ENCODE measurements at regions not wholly inside any gene's neighbourhood (a gene's known extent, or its start where the extent isn't known, plus 50 kb on each side); places are given as distances from the start of the nearest gene placed in this dataset.

DNA sequence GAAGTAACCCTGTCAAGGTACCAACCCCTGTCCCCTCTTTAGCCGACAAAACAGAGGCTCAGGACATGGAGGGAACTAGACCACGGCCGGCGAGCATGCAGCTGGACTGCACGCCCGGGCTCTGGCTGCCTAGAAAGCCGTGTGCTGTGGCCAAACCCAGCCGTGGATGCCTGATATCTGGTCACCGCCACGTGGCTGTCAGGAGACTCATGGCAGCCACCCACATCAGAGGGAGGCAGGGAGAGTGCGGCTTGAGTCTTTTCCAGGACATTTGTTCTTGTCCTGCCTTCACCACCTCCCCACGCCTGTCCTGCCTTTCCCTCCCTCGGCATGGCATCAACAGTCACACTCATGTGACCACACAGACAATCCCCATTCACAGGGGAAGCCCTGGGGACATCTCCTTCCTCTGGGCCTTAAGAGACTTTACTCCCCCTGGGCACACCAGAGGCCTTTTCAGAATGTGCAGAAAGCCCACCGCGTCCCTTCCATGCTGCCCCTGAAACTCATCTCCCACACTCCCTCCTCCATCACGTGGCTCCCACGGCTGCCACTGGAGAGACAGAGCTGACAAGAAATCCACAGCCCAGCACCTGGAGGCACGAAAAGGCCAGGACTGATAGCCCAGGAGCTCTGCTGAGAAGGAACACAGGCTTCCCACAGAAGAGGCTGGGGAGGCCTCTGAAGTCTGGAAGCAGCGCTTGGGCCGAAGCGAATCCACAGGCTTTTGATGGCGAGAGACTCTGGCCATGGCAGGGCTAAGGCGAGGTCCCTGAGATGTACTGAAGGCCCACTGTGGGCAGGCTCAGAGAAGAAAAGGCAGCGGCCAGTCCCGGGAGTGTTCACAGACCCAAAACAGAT, 71.2 kb upstream of the IQSEC1 start:
- H3K4me3 ChIP-seq (replicated peaks; ENCODE audit: insufficient read depth, low read length) = no peak overlapping the region
- TF ChIP-seq, protein P1, sequence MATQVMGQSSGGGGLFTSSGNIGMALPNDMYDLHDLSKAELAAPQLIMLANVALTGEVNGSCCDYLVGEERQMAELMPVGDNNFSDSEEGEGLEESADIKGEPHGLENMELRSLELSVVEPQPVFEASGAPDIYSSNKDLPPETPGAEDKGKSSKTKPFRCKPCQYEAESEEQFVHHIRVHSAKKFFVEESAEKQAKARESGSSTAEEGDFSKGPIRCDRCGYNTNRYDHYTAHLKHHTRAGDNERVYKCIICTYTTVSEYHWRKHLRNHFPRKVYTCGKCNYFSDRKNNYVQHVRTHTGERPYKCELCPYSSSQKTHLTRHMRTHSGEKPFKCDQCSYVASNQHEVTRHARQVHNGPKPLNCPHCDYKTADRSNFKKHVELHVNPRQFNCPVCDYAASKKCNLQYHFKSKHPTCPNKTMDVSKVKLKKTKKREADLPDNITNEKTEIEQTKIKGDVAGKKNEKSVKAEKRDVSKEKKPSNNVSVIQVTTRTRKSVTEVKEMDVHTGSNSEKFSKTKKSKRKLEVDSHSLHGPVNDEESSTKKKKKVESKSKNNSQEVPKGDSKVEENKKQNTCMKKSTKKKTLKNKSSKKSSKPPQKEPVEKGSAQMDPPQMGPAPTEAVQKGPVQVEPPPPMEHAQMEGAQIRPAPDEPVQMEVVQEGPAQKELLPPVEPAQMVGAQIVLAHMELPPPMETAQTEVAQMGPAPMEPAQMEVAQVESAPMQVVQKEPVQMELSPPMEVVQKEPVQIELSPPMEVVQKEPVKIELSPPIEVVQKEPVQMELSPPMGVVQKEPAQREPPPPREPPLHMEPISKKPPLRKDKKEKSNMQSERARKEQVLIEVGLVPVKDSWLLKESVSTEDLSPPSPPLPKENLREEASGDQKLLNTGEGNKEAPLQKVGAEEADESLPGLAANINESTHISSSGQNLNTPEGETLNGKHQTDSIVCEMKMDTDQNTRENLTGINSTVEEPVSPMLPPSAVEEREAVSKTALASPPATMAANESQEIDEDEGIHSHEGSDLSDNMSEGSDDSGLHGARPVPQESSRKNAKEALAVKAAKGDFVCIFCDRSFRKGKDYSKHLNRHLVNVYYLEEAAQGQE (IDR thresholded peaks at IDR 0.05; ENCODE audit: insufficient replicate concordance, low read depth) = no peak
- TF ChIP-seq GABPA (IDR thresholded peaks at IDR 0.05; ENCODE audit: low read depth) = no peak
- TF ChIP-seq, protein P2, sequence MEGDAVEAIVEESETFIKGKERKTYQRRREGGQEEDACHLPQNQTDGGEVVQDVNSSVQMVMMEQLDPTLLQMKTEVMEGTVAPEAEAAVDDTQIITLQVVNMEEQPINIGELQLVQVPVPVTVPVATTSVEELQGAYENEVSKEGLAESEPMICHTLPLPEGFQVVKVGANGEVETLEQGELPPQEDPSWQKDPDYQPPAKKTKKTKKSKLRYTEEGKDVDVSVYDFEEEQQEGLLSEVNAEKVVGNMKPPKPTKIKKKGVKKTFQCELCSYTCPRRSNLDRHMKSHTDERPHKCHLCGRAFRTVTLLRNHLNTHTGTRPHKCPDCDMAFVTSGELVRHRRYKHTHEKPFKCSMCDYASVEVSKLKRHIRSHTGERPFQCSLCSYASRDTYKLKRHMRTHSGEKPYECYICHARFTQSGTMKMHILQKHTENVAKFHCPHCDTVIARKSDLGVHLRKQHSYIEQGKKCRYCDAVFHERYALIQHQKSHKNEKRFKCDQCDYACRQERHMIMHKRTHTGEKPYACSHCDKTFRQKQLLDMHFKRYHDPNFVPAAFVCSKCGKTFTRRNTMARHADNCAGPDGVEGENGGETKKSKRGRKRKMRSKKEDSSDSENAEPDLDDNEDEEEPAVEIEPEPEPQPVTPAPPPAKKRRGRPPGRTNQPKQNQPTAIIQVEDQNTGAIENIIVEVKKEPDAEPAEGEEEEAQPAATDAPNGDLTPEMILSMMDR (IDR thresholded peaks at IDR 0.05; ENCODE audit: insufficient read depth, low read length) = no peak
- no peak for TF ChIP-seq SPI1 (IDR thresholded peaks at IDR 0.05; ENCODE audit: borderline replicate concordance, low read depth)
- no peak for TF ChIP-seq POLR2AphosphoS5 (IDR thresholded peaks at IDR 0.05; ENCODE audit: low read depth)
- no peak for DNase-seq (ENCODE audit: low read depth in 1 of 2, low spot score in 1 of 2)
- no peak overlapping the region for H3K27ac ChIP-seq (replicated peaks)
- no peaks in the 10 kb centered on the region for H3K27me3 ChIP-seq (ENCODE audit: insufficient read depth, poor library complexity, severe bottlenecking)

DNA sequence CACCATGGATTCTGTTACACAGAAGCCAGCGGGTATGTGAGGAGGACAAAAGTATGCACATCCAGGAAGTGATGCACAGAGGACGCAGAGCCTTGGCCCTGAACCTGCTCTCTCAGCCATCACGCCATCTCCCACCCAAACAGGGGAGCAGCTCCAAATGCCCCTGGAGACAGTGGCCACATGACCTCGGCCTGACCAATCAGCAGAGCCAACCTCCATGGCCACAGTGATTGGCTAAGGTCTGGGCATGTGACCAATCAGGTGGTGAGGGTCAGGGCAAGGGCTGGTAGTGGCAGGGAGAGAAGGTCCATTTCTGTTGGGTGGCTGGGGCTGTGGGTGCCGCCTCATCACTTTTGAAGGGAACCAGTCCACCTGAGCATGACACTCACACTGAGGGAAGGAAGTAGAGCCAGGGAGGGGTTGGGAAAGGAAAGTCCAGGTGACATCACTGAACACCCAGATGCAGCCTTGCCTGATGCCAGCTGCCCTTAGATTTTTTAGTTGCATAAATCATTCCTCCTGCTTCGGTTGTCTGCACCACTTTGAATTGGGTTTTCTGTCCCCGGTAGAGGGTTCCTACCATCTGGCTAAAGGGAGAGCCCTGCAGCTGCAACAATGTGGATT, 70.3 kb upstream of the IQSEC1 start:
- no peak overlapping the region for H3K4me3 ChIP-seq (replicated peaks; ENCODE audit: insufficient read depth, low read length)
- H3K27me3 ChIP-seq (ENCODE audit: insufficient read depth, poor library complexity, severe bottlenecking) = no peaks in the 10 kb centered on the region
- TF ChIP-seq, protein P1 (IDR thresholded peaks at IDR 0.05; ENCODE audit: insufficient replicate concordance, low read depth) = no peak
- no peak for TF ChIP-seq GABPA (IDR thresholded peaks at IDR 0.05; ENCODE audit: low read depth)
- TF ChIP-seq POLR2AphosphoS5 (IDR thresholded peaks at IDR 0.05; ENCODE audit: low read depth) = no peak
- TF ChIP-seq, protein P2 (IDR thresholded peaks at IDR 0.05; ENCODE audit: insufficient read depth, low read length) = no peak
- TF ChIP-seq SPI1 (IDR thresholded peaks at IDR 0.05; ENCODE audit: borderline replicate concordance, low read depth) = no peak
- no peak overlapping the region for H3K27ac ChIP-seq (replicated peaks)
- DNase-seq (ENCODE audit: low read depth in 1 of 2, low spot score in 1 of 2) = no peak

DNA sequence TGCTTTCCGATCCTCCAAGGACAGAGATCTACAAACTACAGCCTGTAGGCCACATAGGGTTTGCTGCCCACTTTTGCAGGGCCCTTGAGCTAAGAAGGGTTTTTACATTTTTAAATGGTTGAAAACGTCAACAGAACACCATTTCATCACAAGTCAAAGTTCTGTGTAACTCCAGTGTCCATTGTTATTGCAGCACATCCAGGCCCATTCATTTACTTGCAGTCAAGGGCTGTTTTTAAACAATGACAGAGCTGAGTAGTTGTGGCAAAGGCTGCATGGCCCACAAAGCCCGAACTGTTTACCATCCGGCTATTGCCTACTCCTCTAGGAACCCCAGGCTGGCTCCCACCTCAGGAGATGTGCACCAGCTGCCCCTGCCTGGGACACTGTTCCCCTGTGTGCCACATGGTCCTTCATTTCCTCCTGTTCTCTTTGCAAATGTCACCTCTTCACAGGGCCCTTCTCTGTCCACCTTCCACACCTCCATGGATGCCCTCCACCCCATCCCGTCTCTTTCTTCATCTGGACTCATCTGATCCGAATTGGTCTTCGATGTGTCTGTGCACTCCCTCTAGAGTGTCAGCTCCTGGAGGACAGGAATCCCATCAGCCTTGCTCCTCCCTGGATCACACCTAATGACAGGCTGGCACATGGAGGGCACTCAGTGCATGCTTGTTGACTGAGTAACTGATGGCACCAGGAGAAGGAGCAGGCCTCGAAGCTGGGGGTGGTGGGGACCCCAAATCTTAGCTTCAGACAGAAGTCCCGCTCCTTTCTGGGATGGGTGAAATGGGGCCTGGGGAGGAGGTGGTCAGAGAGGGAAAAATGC, 69.5 kb upstream of the IQSEC1 start:
- TF ChIP-seq POLR2AphosphoS5 (IDR thresholded peaks at IDR 0.05; ENCODE audit: low read depth) (no peak), GABPA (IDR thresholded peaks at IDR 0.05; ENCODE audit: low read depth) (no peak), SPI1 (IDR thresholded peaks at IDR 0.05; ENCODE audit: borderline replicate concordance, low read depth) (no peak)
- TF ChIP-seq, protein P2 (IDR thresholded peaks at IDR 0.05; ENCODE audit: insufficient read depth, low read length) = no peak
- TF ChIP-seq, protein P1 (IDR thresholded peaks at IDR 0.05; ENCODE audit: insufficient replicate concordance, low read depth) = no peak
- Histone ChIP-seq H3K4me3 (replicated peaks; ENCODE audit: insufficient read depth, low read length) (no peak overlapping the region), H3K27ac (replicated peaks) (no peak overlapping the region), H3K27me3 (ENCODE audit: insufficient read depth, poor library complexity, severe bottlenecking) (no peaks in the 10 kb centered on the region)
- DNase-seq (ENCODE audit: low read depth in 1 of 2, low spot score in 1 of 2) = no peak

Data from HL-60 (cell line).